ENCODE measurements at regions not wholly inside any gene's neighbourhood (a gene's known extent, or its start where the extent isn't known, plus 50 kb on each side); places are given as distances from the start of the nearest gene placed in this dataset.

DNA sequence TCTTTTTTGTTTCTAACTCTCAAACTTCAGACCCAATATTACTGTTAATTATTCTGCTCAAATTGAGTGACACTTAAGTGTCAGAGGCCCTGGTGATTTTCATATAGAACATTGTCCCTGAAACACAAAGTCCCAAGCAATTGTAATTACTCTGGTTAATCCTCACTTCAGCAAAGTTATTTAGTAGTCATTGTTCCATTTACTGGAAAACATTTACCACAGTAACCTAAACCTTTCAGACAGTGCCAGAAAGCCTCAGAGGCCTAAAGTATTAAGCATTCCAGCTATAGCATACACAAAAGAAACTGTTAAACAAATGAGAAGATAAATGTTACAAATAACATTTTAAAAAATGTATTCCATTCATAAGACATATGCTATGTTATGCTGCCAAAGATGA lies 237.2 kb upstream of the CDH6 start:
- DNase-seq (ENCODE audit: low spot score in 2 of 2) (no peak), ATAC-seq (replicated peaks; ENCODE audit: extremely low read depth, poor library complexity, severe bottlenecking) (no peak)
- H3K4me1 Mint-ChIP-seq, result no peaks in the 10 kb centered on the region
- H3K36me3 Mint-ChIP-seq (ENCODE audit: insufficient read depth), result no peaks in the 10 kb centered on the region
- no peak overlapping the region for H3K4me3 Mint-ChIP-seq
- H3K27me3 Mint-ChIP-seq, result no peaks in the 10 kb centered on the region
- H3K9me3 Mint-ChIP-seq, result peaks cover 15% of the 10 kb centered on the region
- no peak overlapping the region for H3K27ac Mint-ChIP-seq (ENCODE audit: low read depth)

DNA sequence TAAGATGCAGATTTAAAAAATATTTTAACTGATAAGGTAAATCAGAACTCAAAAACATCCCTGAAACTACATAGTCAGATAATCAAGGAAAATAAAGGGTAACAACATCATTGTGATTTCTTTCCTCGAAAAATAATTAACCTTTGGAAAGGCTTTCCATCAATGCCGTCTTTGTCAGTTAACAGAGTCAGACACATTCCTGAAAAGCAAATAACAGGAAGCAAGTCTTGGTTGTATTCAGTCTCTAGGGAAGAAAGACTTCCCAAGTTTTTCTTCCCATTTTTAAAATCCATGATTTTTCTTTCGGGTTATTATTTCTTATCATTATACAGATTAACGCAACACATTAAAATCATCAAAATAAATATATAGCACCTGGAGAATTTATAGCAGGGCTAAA lies 256.4 kb upstream of the CDH6 start:
- no peaks in the 10 kb centered on the region for H3K36me3 Mint-ChIP-seq (ENCODE audit: insufficient read depth)
- DNase-seq (ENCODE audit: low spot score in 2 of 2) (no peak), ATAC-seq (replicated peaks; ENCODE audit: extremely low read depth, poor library complexity, severe bottlenecking) (no peak)
- H3K27me3 Mint-ChIP-seq, result no peaks in the 10 kb centered on the region
- H3K9me3 Mint-ChIP-seq, result peaks cover 7% of the 10 kb centered on the region
- H3K4me1 Mint-ChIP-seq, result no peaks in the 10 kb centered on the region
- H3K4me3 Mint-ChIP-seq, result no peak overlapping the region
- H3K27ac Mint-ChIP-seq (ENCODE audit: low read depth), result no peak overlapping the region

- no peaks in the 10 kb centered on the region for H3K36me3 Mint-ChIP-seq (ENCODE audit: insufficient read depth)
- no peak for DNase-seq (ENCODE audit: low spot score in 2 of 2)
- no peaks in the 10 kb centered on the region for H3K4me1 Mint-ChIP-seq
- H3K27ac Mint-ChIP-seq (ENCODE audit: low read depth), result no peak overlapping the region
- H3K27me3 Mint-ChIP-seq, result no peaks in the 10 kb centered on the region
- H3K9me3 Mint-ChIP-seq, result peaks cover 22% of the 10 kb centered on the region
- no peak for ATAC-seq (replicated peaks; ENCODE audit: extremely low read depth, poor library complexity, severe bottlenecking)
- no peak overlapping the region for H3K4me3 Mint-ChIP-seq
These were observed 259.9 kb upstream of the CDH6 start for GRCh38 chr5:30933599-30933998.

GRCh38 chr5:30932273-30933017 lies 261.0 kb upstream of the CDH6 start:
- no peak overlapping the region for H3K4me3 Mint-ChIP-seq
- DNase-seq (ENCODE audit: low spot score in 2 of 2) (no peak), ATAC-seq (replicated peaks; ENCODE audit: extremely low read depth, poor library complexity, severe bottlenecking) (no peak)
- peaks cover 24% of the 10 kb centered on the region for H3K9me3 Mint-ChIP-seq
- no peaks in the 10 kb centered on the region for H3K27me3 Mint-ChIP-seq
- H3K4me1 Mint-ChIP-seq, result no peaks in the 10 kb centered on the region
- H3K27ac Mint-ChIP-seq (ENCODE audit: low read depth), result no peak overlapping the region
- H3K36me3 Mint-ChIP-seq (ENCODE audit: insufficient read depth), result no peaks in the 10 kb centered on the region

DNA sequence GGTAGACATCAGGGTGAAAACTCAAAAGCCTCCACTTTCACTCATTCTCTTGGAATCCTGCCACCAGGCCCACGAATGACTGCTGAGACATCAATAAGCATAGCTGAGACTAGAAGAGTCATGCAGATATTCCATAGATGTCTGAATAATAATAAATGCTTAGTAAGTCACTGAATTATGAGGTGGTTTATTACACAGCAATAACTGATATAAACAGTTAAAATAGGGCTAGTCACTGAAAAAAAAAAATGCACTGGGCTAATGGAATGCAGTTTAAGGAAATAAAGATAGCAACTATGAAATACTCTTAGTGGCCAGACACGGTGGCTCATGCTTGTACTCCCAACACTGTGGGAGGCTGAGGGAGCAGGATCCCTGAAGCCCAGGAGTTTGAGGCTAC lies 262.8 kb upstream of the CDH6 start:
- no peaks in the 10 kb centered on the region for H3K36me3 Mint-ChIP-seq (ENCODE audit: insufficient read depth)
- DNase-seq (ENCODE audit: low spot score in 2 of 2), result no peak

DNA sequence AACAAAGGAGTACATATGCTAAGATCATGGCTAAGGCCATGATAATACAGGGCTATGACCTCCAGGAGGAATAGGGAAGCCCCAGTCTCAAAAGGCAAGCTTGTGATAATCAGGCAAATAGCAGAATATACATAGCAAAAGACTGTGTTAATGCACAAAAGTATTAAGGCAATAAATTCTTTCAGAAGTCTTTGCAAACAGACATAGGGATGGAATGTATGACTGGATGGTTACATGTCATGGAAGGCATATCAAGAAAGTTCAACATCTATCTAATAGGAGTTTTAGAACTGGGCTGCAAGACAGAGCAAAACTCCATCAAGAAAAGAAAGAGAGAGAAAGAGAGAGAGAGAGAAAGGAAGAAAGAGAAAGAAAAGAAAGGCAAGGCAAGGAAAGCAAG lies 264.5 kb upstream of the CDH6 start:
- H3K4me3 Mint-ChIP-seq, result no peak overlapping the region
- ATAC-seq (replicated peaks; ENCODE audit: extremely low read depth, poor library complexity, severe bottlenecking) (no peak), DNase-seq (ENCODE audit: low spot score in 2 of 2) (no peak)
- no peak overlapping the region for H3K27ac Mint-ChIP-seq (ENCODE audit: low read depth)
- no peaks in the 10 kb centered on the region for H3K27me3 Mint-ChIP-seq
- no peaks in the 10 kb centered on the region for H3K4me1 Mint-ChIP-seq
- no peaks in the 10 kb centered on the region for H3K36me3 Mint-ChIP-seq (ENCODE audit: insufficient read depth)
- H3K9me3 Mint-ChIP-seq, result peaks cover 24% of the 10 kb centered on the region

More for the DNA sequence above, 262.8 kb upstream of the CDH6 start:
- Mint-ChIP-seq H3K4me1 (no peaks in the 10 kb centered on the region), H3K27ac (ENCODE audit: low read depth) (no peak overlapping the region), H3K4me3 (no peak overlapping the region), H3K9me3 (peaks cover 22% of the 10 kb centered on the region), H3K27me3 (no peaks in the 10 kb centered on the region)
- no peak for ATAC-seq (replicated peaks; ENCODE audit: extremely low read depth, poor library complexity, severe bottlenecking)

DNA sequence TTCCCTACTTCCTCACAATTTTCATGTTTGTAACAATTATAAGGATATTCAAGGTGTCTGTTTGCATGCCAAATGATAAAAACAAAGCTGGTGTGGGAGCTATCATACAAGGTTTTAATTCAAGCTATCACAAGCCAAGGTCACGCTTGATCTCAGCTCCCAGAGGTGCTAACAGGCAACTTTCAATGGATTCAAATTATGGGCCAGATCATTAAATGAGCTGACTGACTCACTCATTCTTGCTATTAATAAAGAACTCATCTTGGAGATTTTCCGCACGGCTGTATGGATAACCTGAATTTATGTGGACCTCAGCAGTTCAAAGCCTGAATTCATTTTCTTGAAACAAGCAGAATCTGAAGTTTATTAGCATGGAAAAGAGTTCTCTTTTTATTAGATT lies 267.3 kb upstream of the CDH6 start:
- H3K27ac Mint-ChIP-seq (ENCODE audit: low read depth), result no peak overlapping the region
- H3K9me3 Mint-ChIP-seq, result peaks cover 29% of the 10 kb centered on the region
- ATAC-seq (replicated peaks; ENCODE audit: extremely low read depth, poor library complexity, severe bottlenecking) (no peak), DNase-seq (ENCODE audit: low spot score in 2 of 2) (no peak)
- H3K4me3 Mint-ChIP-seq, result no peak overlapping the region
- no peaks in the 10 kb centered on the region for H3K27me3 Mint-ChIP-seq
- H3K36me3 Mint-ChIP-seq (ENCODE audit: insufficient read depth), result no peaks in the 10 kb centered on the region
- H3K4me1 Mint-ChIP-seq, result no peaks in the 10 kb centered on the region

- Mint-ChIP-seq H3K4me3 (no peak overlapping the region), H3K36me3 (ENCODE audit: insufficient read depth) (peaks cover 2% of the 10 kb centered on the region), H3K9me3 (peaks cover 21% of the 10 kb centered on the region), H3K4me1 (no peaks in the 10 kb centered on the region), H3K27me3 (no peaks in the 10 kb centered on the region), H3K27ac (ENCODE audit: low read depth) (no peak overlapping the region)
- DNase-seq (ENCODE audit: low spot score in 2 of 2), result no peak
- ATAC-seq (replicated peaks; ENCODE audit: extremely low read depth, poor library complexity, severe bottlenecking), result no peak
These were observed 272.1 kb upstream of the CDH6 start for GRCh38 chr5:30921388-30921787.

- H3K27ac Mint-ChIP-seq (ENCODE audit: low read depth), result no peak overlapping the region
- H3K4me3 Mint-ChIP-seq, result no peak overlapping the region
- ATAC-seq (replicated peaks; ENCODE audit: extremely low read depth, poor library complexity, severe bottlenecking), result no peak
- peaks cover 2% of the 10 kb centered on the region for H3K36me3 Mint-ChIP-seq (ENCODE audit: insufficient read depth)
- H3K4me1 Mint-ChIP-seq, result no peaks in the 10 kb centered on the region
- no peaks in the 10 kb centered on the region for H3K27me3 Mint-ChIP-seq
- peaks cover 31% of the 10 kb centered on the region for H3K9me3 Mint-ChIP-seq
- no peak for DNase-seq (ENCODE audit: low spot score in 2 of 2)
These were observed 275.3 kb upstream of the CDH6 start for GRCh38 chr5:30918171-30918570.

GRCh38 chr5:30908356-30908755 lies 285.1 kb upstream of the CDH6 start:
- Mint-ChIP-seq H3K27ac (ENCODE audit: low read depth) (no peak overlapping the region), H3K9me3 (peaks cover 34% of the 10 kb centered on the region), H3K27me3 (no peaks in the 10 kb centered on the region), H3K4me1 (no peaks in the 10 kb centered on the region), H3K36me3 (ENCODE audit: insufficient read depth) (no peaks in the 10 kb centered on the region), H3K4me3 (no peak overlapping the region)
- no peak for ATAC-seq (replicated peaks; ENCODE audit: extremely low read depth, poor library complexity, severe bottlenecking)
- DNase-seq (ENCODE audit: low spot score in 2 of 2), result no peak

- Mint-ChIP-seq H3K9me3 (peaks cover 29% of the 10 kb centered on the region), H3K27ac (ENCODE audit: low read depth) (no peak overlapping the region), H3K4me1 (no peaks in the 10 kb centered on the region), H3K36me3 (ENCODE audit: insufficient read depth) (no peaks in the 10 kb centered on the region), H3K27me3 (no peaks in the 10 kb centered on the region), H3K4me3 (no peak overlapping the region)
- DNase-seq (ENCODE audit: low spot score in 2 of 2) (no peak), ATAC-seq (replicated peaks; ENCODE audit: extremely low read depth, poor library complexity, severe bottlenecking) (no peak)
These were observed 293.1 kb upstream of the CDH6 start for GRCh38 chr5:30900367-30900766.

DNA sequence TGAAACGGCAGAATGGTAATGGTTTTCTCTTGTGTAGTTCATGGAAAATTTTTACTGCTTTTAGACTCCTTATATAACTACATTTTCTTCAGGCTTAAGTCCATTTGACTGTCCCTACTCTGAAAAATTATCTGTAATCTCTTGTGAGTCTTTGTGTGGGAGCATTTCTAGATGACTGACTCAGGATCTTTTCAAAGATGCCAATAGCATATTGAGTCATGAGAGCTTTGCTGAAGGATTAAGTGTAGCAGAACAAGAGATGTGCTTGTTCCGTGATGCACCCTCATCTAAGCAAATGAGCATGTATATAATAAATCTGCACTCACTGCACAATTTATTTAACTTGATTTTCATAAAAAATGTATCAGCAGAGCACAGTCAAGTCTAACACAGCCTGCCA lies 298.7 kb upstream of the CDH6 start:
- Mint-ChIP-seq H3K27me3 (no peaks in the 10 kb centered on the region), H3K4me3 (no peak overlapping the region), H3K27ac (ENCODE audit: low read depth) (no peak overlapping the region), H3K36me3 (ENCODE audit: insufficient read depth) (no peaks in the 10 kb centered on the region), H3K9me3 (peaks cover 28% of the 10 kb centered on the region), H3K4me1 (no peaks in the 10 kb centered on the region)
- DNase-seq (ENCODE audit: low spot score in 2 of 2), result no peak
- no peak for ATAC-seq (replicated peaks; ENCODE audit: extremely low read depth, poor library complexity, severe bottlenecking)

DNA sequence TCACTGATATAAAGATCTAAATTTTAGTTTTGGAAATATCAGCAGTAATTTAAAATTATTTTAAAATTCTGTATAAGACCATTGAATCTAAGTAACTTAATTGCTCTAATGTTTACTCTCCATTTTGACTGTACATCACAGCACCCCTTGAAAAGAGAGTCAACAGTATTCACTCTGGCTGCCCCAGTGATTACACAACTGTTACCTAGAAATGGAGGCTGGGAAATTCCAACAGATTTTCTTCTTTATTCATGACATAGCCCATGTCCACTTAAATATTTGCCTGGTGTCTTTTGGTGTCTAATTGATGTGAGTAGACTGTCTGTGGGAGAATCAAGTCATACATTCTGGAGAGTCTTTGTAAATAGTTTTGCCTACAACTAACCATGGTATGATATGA lies 301.8 kb upstream of the CDH6 start:
- no peaks in the 10 kb centered on the region for H3K36me3 Mint-ChIP-seq (ENCODE audit: insufficient read depth)
- ATAC-seq (replicated peaks; ENCODE audit: extremely low read depth, poor library complexity, severe bottlenecking), result no peak
- H3K27me3 Mint-ChIP-seq, result no peaks in the 10 kb centered on the region
- no peak overlapping the region for H3K4me3 Mint-ChIP-seq
- H3K9me3 Mint-ChIP-seq, result peaks cover 25% of the 10 kb centered on the region
- H3K27ac Mint-ChIP-seq (ENCODE audit: low read depth), result no peak overlapping the region
- H3K4me1 Mint-ChIP-seq, result no peaks in the 10 kb centered on the region
- DNase-seq (ENCODE audit: low spot score in 2 of 2), result no peak
